HepG2 (cell line): ENCODE measurements at regions not wholly inside any gene's neighbourhood (a gene's known extent, or its start where the extent isn't known, plus 50 kb on each side); places are given as distances from the start of the nearest gene placed in this dataset.

Experiments used
- ATAC-seq: fragments of 200-7000 bp; cut with Tn5 transposase; 3 replicates; pipeline ENCODE4 v1.9.1; 2020; ENCODE audit warnings: mild to moderate bottlenecking, moderate library complexity
- BruUV-seq: library from RNA; stranded (reverse); fragments of 400-500 nt; replicated peaks from 2 replicates; lab custom pipeline; 2021; lab: Mats Ljungman, UMichigan
- CTCF ChIA-PET: fragments of 300-600 bp; formaldehyde crosslinking; extraction: SDS; loops from one replicate; lab custom pipeline; 2021; ENCODE audit warnings: low total read pairs, inconsistent platforms, low intra/inter-chr PET ratio; lab: Yijun Ruan, JAX
- POLR2A ChIA-PET: fragments of 350-600 bp; sonication (Branson Sonifier 250); formaldehyde crosslinking; loops from one replicate; lab custom pipeline; 2020; ENCODE audit warnings: antibody characterized with exemption, inconsistent platforms; lab: Yijun Ruan, JAX
- DNase-seq: peaks from one replicate; pipeline ENCODE4 v3.0.0-alpha.2; 2015; ENCODE audit warnings: low spot score
- FAIRE-seq: peaks from 3 replicates; lab custom pipeline; 2011; peaks lifted over from hg19 to GRCh38; lab: Jason Lieb, UNC
- H2AFZ ChIP-seq: one replicate; pipeline ENCODE4 v1.6.1; 2011; ENCODE audit warnings: low read length, inconsistent platforms
- H3K27ac ChIP-seq: fragments of 300-600 bp; 3 replicates; pipeline ENCODE4 v1.8.0; 2011; ENCODE audit warnings: mixed run types, mild to moderate bottlenecking, mixed read lengths, low read length, inconsistent platforms; ENCODE audit not compliant: insufficient read depth; ENCODE audit errors: extremely low read length
- H3K27me3 ChIP-seq, 2 experiments: fragments of 200-600 bp in 1 of 2; 2 replicates in 1 of 2; 3 replicates in 1 of 2; pipeline versions ENCODE4 v1.6.0 to v1.8.0; 2011; ENCODE audit warnings: low read length in 2 of 2, mild to moderate bottlenecking in 2 of 2, moderate library complexity in 2 of 2, inconsistent platforms in 1 of 2; ENCODE audit not compliant: insufficient read depth in 2 of 2, control insufficient read depth in 1 of 2
- H3K36me3 ChIP-seq, 2 experiments: fragments of 200-600 bp in 1 of 2; replicated peaks in 1 of 2; 2 replicates in 1 of 2; 3 replicates in 1 of 2; pipeline versions ENCODE4 v1.5.1 to v1.8.0; 2011; ENCODE audit warnings: low read length in 2 of 2, inconsistent platforms in 1 of 2; ENCODE audit not compliant: insufficient read depth in 2 of 2, control insufficient read depth in 1 of 2
- H3K4me1 ChIP-seq: 2 replicates; pipeline ENCODE4 v1.5.1; 2012; ENCODE audit warnings: low read length, inconsistent platforms; ENCODE audit not compliant: insufficient read depth
- H3K4me2 ChIP-seq: 2 replicates; pipeline ENCODE4 v1.6.0; 2011; ENCODE audit warnings: low read depth, low read length, inconsistent platforms
- H3K4me3 ChIP-seq, 3 experiments: fragments of 200-600 bp in 1 of 3; sonication (generic), shearing (Covaris generic) in 1 of 3; replicated peaks in 1 of 3; 2 replicates each; pipeline ENCODE4 v1.5.1; 2011 to 2016; ENCODE audit warnings: low read length in 3 of 3, inconsistent platforms in 2 of 3, low read depth in 2 of 3, mild to moderate bottlenecking in 2 of 3, control low read depth in 1 of 3, mixed read lengths in 1 of 3; ENCODE audit not compliant: insufficient read depth in 1 of 3
- H3K79me2 ChIP-seq: one replicate; pipeline ENCODE4 v1.6.1; 2011; ENCODE audit warnings: low read length, inconsistent platforms; ENCODE audit not compliant: insufficient read depth
- H3K9ac ChIP-seq: 2 replicates; pipeline ENCODE4 v1.6.0; 2011; ENCODE audit warnings: mild to moderate bottlenecking, low read depth, low read length, inconsistent platforms; ENCODE audit not compliant: insufficient read depth
- H3K9me3 ChIP-seq: 2 replicates; pipeline ENCODE4 v1.5.1; 2012; ENCODE audit warnings: mild to moderate bottlenecking, low read length
- H4K20me1 ChIP-seq: 2 replicates; pipeline ENCODE4 v1.6.0; 2011; ENCODE audit warnings: inconsistent platforms, mild to moderate bottlenecking, low read length, moderate library complexity; ENCODE audit not compliant: insufficient read depth
- BATF2 ChIP-seq: sonication (generic); formaldehyde crosslinking; IDR thresholded peaks from 2 replicates; pipeline ENCODE4 v1.8.0; 2022; ENCODE audit warnings: mild to moderate bottlenecking, missing genetic modification reagents, moderate library complexity
- BCL3 ChIP-seq: sonication (generic); formaldehyde crosslinking; IDR thresholded peaks from 2 replicates; pipeline ENCODE4 v1.5.1; 2020; ENCODE audit warnings: mild to moderate bottlenecking, missing genetic modification reagents, moderate library complexity
- CCDC6 ChIP-seq: sonication (generic); formaldehyde crosslinking; IDR thresholded peaks from 2 replicates; pipeline ENCODE4 v1.8.1; 2022; ENCODE audit warnings: mild to moderate bottlenecking, missing genetic modification reagents, moderate library complexity
- CHD2 ChIP-seq: IDR thresholded peaks from 2 replicates; pipeline ENCODE4 v1.6.1; 2011; ENCODE audit warnings: low read depth, low read length, improper control_type of control experiment
- CREB3 ChIP-seq: sonication (generic); formaldehyde crosslinking; IDR thresholded peaks from 2 replicates; pipeline ENCODE4 v1.5.0; 2020; ENCODE audit warnings: missing genetic modification reagents
- MTA3 ChIP-seq: sonication (generic); formaldehyde crosslinking; IDR thresholded peaks from 2 replicates; pipeline ENCODE4 v1.4.0; 2020; ENCODE audit warnings: missing genetic modification reagents
- SKI ChIP-seq: fragments of 450-650 bp; IDR thresholded peaks from one replicate; pipeline ENCODE4 v1.6.1; 2018; ENCODE audit warnings: mild to moderate bottlenecking; ENCODE audit not compliant: partially characterized antibody
- TAF15 ChIP-seq: fragments of 200-400 bp; formaldehyde crosslinking; IDR thresholded peaks from one replicate; pipeline ENCODE4 v1.6.1; 2018; ENCODE audit warnings: mild to moderate bottlenecking, low read depth, low read length; ENCODE audit not compliant: poor library complexity, severe bottlenecking
- XRCC5 ChIP-seq: fragments of 200-400 bp; formaldehyde crosslinking; optimal IDR thresholded peaks from 2 replicates; pipeline ENCODE3; 2017; ENCODE audit warnings: mild to moderate bottlenecking, low read length
- ZBTB21 ChIP-seq: sonication (generic); formaldehyde crosslinking; IDR thresholded peaks from 2 replicates; pipeline ENCODE4 v1.4.0; 2020; ENCODE audit warnings: missing genetic modification reagents
- ZBTB42 ChIP-seq: sonication (generic); formaldehyde crosslinking; IDR thresholded peaks from 2 replicates; pipeline ENCODE4 v1.5.0; 2020; ENCODE audit warnings: mild to moderate bottlenecking, missing genetic modification reagents
- ZNF235 ChIP-seq: sonication (generic); formaldehyde crosslinking; IDR thresholded peaks from 2 replicates; pipeline ENCODE4 v1.8.1; 2023; ENCODE audit warnings: mild to moderate bottlenecking, missing genetic modification reagents, borderline replicate concordance
- ZNF367 ChIP-seq: sonication (generic); formaldehyde crosslinking; IDR thresholded peaks from 2 replicates; pipeline ENCODE4 v1.4.0; 2020; ENCODE audit warnings: missing genetic modification reagents, borderline replicate concordance
- ZNF558 ChIP-seq: sonication (generic); formaldehyde crosslinking; IDR thresholded peaks from 2 replicates; pipeline ENCODE4 v1.9.0; 2022; ENCODE audit warnings: mild to moderate bottlenecking, missing genetic modification reagents, borderline replicate concordance
- WGBS: methylation state at CpG from one replicate; pipeline ENCODE4 v1.1.6; 2017; ENCODE audit warnings: low lambda C conversion rate; 5-methylcytosine and 5-hydroxymethylcytosine counted together
- in situ Hi-C: cut with HindIII; loops from 2 replicates; pipeline ENCODE4 v1.10.0; 2017; ENCODE audit warnings: low pct_unique_long_range_greater_than_20kb; ENCODE audit not compliant: extremely low pct_ligation_motif_present
- intact Hi-C: fragments of 100-400 bp; cut with micrococcal nuclease; formaldehyde crosslinking; loops from one replicate; pipeline ENCODE4 v1.10.0; 2022; ENCODE audit not compliant: unreplicated experiment

GRCh38 chr9:19665146-19665863 lies 123.5 kb downstream of the SLC24A2 start (continued):
- no peak for TF ChIP-seq BCL3 (CRISPR knock-in tag)
- TF ChIP-seq ZBTB21, result no peak
- no peak for TF ChIP-seq CHD2
- TF ChIP-seq ZBTB42 (CRISPR knock-in tag), result no peak
- no peak for TF ChIP-seq TAF15
- TF ChIP-seq, all 625 proteins: peak for 0

- no peak for TF ChIP-seq XRCC5
- no peak for TF ChIP-seq ZNF235
- no peak for TF ChIP-seq CREB3
- TF ChIP-seq CCDC6 (CRISPR knock-in tag), result no peak
- TF ChIP-seq MTA3, result no peak
- TF ChIP-seq BATF2 (CRISPR knock-in tag), result no peak
- TF ChIP-seq ZNF367 (CRISPR knock-in tag), result no peak
- TF ChIP-seq SKI, result no peak
- TF ChIP-seq ZNF558, result no peak
- BruUV-seq, result no TSS peak
- Histone ChIP-seq H3K4me1 (no peaks in the 10 kb centered on the region), H3K36me3 (no peaks in the 10 kb centered on the region), H3K4me3 (no peak overlapping the region), H3K27ac (no peak overlapping the region), H2AFZ (no peak overlapping the region), H3K9me3 (no peaks in the 10 kb centered on the region), H3K27me3 (no peaks in the 10 kb centered on the region), H3K4me2 (no peak overlapping the region), H4K20me1 (no peaks in the 10 kb centered on the region), H3K9ac (no peak overlapping the region), H3K79me2 (no peaks in the 10 kb centered on the region)
- no peak for ATAC-seq
- no peak for DNase-seq
- ChIA-PET POLR2A (no interaction called here), CTCF (no interaction called here)
- in situ Hi-C loops (no loop called here), intact Hi-C loops (no loop called here)
- 0% methylated on average over 3 of the region's 3 CpGs for WGBS
- FAIRE-seq, result no peak
These were observed 125.3 kb downstream of the SLC24A2 start for GRCh38 chr9:19663570-19663969.
